ENCODE measurements at regions not wholly inside any gene's neighbourhood (a gene's known extent, or its start where the extent isn't known, plus 50 kb on each side); places are given as distances from the start of the nearest gene placed in this dataset.

- H3K27me3 ChIP-seq (ENCODE audit: control insufficient read depth, insufficient read depth, low read length) = peaks cover 6% of the 10 kb centered on the region
- H3K9me3 ChIP-seq (replicated peaks; ENCODE audit: control insufficient read depth, low read depth, low read length) = no peaks in the 10 kb centered on the region
- no peak overlapping the region for H3K27ac ChIP-seq (ENCODE audit: low read length)
- no peaks in the 10 kb centered on the region for H3K36me3 ChIP-seq (ENCODE audit: control insufficient read depth, insufficient read depth, low read length)
- H3K4me1 ChIP-seq (ENCODE audit: control insufficient read depth, insufficient read depth, low read length) = no peaks in the 10 kb centered on the region
- 56% methylated on average over 3 of the region's 6 CpGs for WGBS (ENCODE audit: insufficient coverage)
- DNase-seq = no peak
- H3K4me3 ChIP-seq (ENCODE audit: low read length) = no peak overlapping the region
Observed at GRCh38 chr1:30277911-30278310, 445.5 kb downstream of the MATN1 start.

- no peaks in the 10 kb centered on the region for H3K36me3 ChIP-seq (ENCODE audit: control insufficient read depth, insufficient read depth, low read length)
- H3K4me1 ChIP-seq (ENCODE audit: control insufficient read depth, insufficient read depth, low read length) = no peaks in the 10 kb centered on the region
- H3K4me3 ChIP-seq (ENCODE audit: low read length) = no peak overlapping the region
- H3K9me3 ChIP-seq (replicated peaks; ENCODE audit: control insufficient read depth, low read depth, low read length) = no peaks in the 10 kb centered on the region
- DNase-seq = no peak
- H3K27ac ChIP-seq (ENCODE audit: low read length) = no peak overlapping the region
- H3K27me3 ChIP-seq (ENCODE audit: control insufficient read depth, insufficient read depth, low read length) = peaks cover 6% of the 10 kb centered on the region
- 83% methylated on average over 1 of the region's 1 CpG for WGBS (ENCODE audit: insufficient coverage)
Observed at GRCh38 chr1:30277415-30277814, 446.0 kb downstream of the MATN1 start.

- Histone ChIP-seq H3K9me3 (replicated peaks; ENCODE audit: control insufficient read depth, low read depth, low read length) (no peaks in the 10 kb centered on the region), H3K4me1 (ENCODE audit: control insufficient read depth, insufficient read depth, low read length) (no peaks in the 10 kb centered on the region), H3K36me3 (ENCODE audit: control insufficient read depth, insufficient read depth, low read length) (no peaks in the 10 kb centered on the region), H3K27ac (ENCODE audit: low read length) (no peak overlapping the region), H3K4me3 (ENCODE audit: low read length) (no peak overlapping the region), H3K27me3 (ENCODE audit: control insufficient read depth, insufficient read depth, low read length) (peaks cover 6% of the 10 kb centered on the region)
- no peak for DNase-seq
- 59% methylated on average over 4 of the region's 15 CpGs for WGBS (ENCODE audit: insufficient coverage)
Observed at GRCh38 chr1:30275926-30276764, 447.2 kb downstream of the MATN1 start.

- no peaks in the 10 kb centered on the region for H3K9me3 ChIP-seq (replicated peaks; ENCODE audit: control insufficient read depth, low read depth, low read length)
- peaks cover 4% of the 10 kb centered on the region for H3K27me3 ChIP-seq (ENCODE audit: control insufficient read depth, insufficient read depth, low read length)
- WGBS (ENCODE audit: insufficient coverage) = 80% methylated on average over 3 of the region's 3 CpGs
Observed at GRCh38 chr1:30274976-30275621, 448.3 kb downstream of the MATN1 start.

GRCh38 chr1:30274173-30274970, 449.0 kb downstream of the MATN1 start:
- H3K27me3 ChIP-seq (ENCODE audit: control insufficient read depth, insufficient read depth, low read length) = peaks cover 7% of the 10 kb centered on the region
- DNase-seq = no peak
- 44% methylated on average over 2 of the region's 3 CpGs for WGBS (ENCODE audit: insufficient coverage)
- no peaks in the 10 kb centered on the region for H3K4me1 ChIP-seq (ENCODE audit: control insufficient read depth, insufficient read depth, low read length)
- no peaks in the 10 kb centered on the region for H3K36me3 ChIP-seq (ENCODE audit: control insufficient read depth, insufficient read depth, low read length)
- H3K9me3 ChIP-seq (replicated peaks; ENCODE audit: control insufficient read depth, low read depth, low read length) = no peaks in the 10 kb centered on the region
- H3K4me3 ChIP-seq (ENCODE audit: low read length) = no peak overlapping the region
- no peak overlapping the region for H3K27ac ChIP-seq (ENCODE audit: low read length)

More at GRCh38 chr1:30274976-30275621, 448.3 kb downstream of the MATN1 start:
- H3K27ac ChIP-seq (ENCODE audit: low read length) = no peak overlapping the region
- no peaks in the 10 kb centered on the region for H3K4me1 ChIP-seq (ENCODE audit: control insufficient read depth, insufficient read depth, low read length)
- H3K36me3 ChIP-seq (ENCODE audit: control insufficient read depth, insufficient read depth, low read length) = no peaks in the 10 kb centered on the region
- DNase-seq = no peak
- no peak overlapping the region for H3K4me3 ChIP-seq (ENCODE audit: low read length)

GRCh38 chr1:30273456-30273855, 449.9 kb downstream of the MATN1 start:
- Histone ChIP-seq H3K9me3 (replicated peaks; ENCODE audit: control insufficient read depth, low read depth, low read length) (no peaks in the 10 kb centered on the region), H3K4me3 (ENCODE audit: low read length) (no peak overlapping the region), H3K27ac (ENCODE audit: low read length) (no peak overlapping the region), H3K4me1 (ENCODE audit: control insufficient read depth, insufficient read depth, low read length) (no peaks in the 10 kb centered on the region), H3K27me3 (ENCODE audit: control insufficient read depth, insufficient read depth, low read length) (peaks cover 5% of the 10 kb centered on the region), H3K36me3 (ENCODE audit: control insufficient read depth, insufficient read depth, low read length) (no peaks in the 10 kb centered on the region)
- 86% methylated on average over 5 of the region's 5 CpGs for WGBS (ENCODE audit: insufficient coverage)
- no peak for DNase-seq

- no peaks in the 10 kb centered on the region for H3K4me1 ChIP-seq (ENCODE audit: control insufficient read depth, insufficient read depth, low read length)
- no peak overlapping the region for H3K4me3 ChIP-seq (ENCODE audit: low read length)
- 60% methylated on average over 1 of the region's 1 CpG for WGBS (ENCODE audit: insufficient coverage)
- H3K27me3 ChIP-seq (ENCODE audit: control insufficient read depth, insufficient read depth, low read length) = peaks cover 5% of the 10 kb centered on the region
- DNase-seq = no peak
- no peaks in the 10 kb centered on the region for H3K9me3 ChIP-seq (replicated peaks; ENCODE audit: control insufficient read depth, low read depth, low read length)
- H3K36me3 ChIP-seq (ENCODE audit: control insufficient read depth, insufficient read depth, low read length) = no peaks in the 10 kb centered on the region
- H3K27ac ChIP-seq (ENCODE audit: low read length) = no peak overlapping the region
Observed at GRCh38 chr1:30273021-30273325, 450.4 kb downstream of the MATN1 start.

GRCh38 chr1:30272277-30273020, 450.9 kb downstream of the MATN1 start:
- H3K27ac ChIP-seq (ENCODE audit: low read length) = no peak overlapping the region
- H3K4me1 ChIP-seq (ENCODE audit: control insufficient read depth, insufficient read depth, low read length) = no peaks in the 10 kb centered on the region
- DNase-seq = no peak
- H3K9me3 ChIP-seq (replicated peaks; ENCODE audit: control insufficient read depth, low read depth, low read length) = no peaks in the 10 kb centered on the region
- no peaks in the 10 kb centered on the region for H3K36me3 ChIP-seq (ENCODE audit: control insufficient read depth, insufficient read depth, low read length)
- H3K27me3 ChIP-seq (ENCODE audit: control insufficient read depth, insufficient read depth, low read length) = peaks cover 5% of the 10 kb centered on the region
- H3K4me3 ChIP-seq (ENCODE audit: low read length) = no peak overlapping the region
- WGBS (ENCODE audit: insufficient coverage) = 55% methylated on average over 4 of the region's 6 CpGs

- WGBS (ENCODE audit: insufficient coverage) = 78% methylated on average over 4 of the region's 10 CpGs
Observed at GRCh38 chr1:30271401-30272276, 451.7 kb downstream of the MATN1 start.

More at GRCh38 chr1:30271401-30272276, 451.7 kb downstream of the MATN1 start:
- Histone ChIP-seq H3K9me3 (replicated peaks; ENCODE audit: control insufficient read depth, low read depth, low read length) (no peaks in the 10 kb centered on the region), H3K4me1 (ENCODE audit: control insufficient read depth, insufficient read depth, low read length) (no peaks in the 10 kb centered on the region), H3K4me3 (ENCODE audit: low read length) (no peak overlapping the region), H3K36me3 (ENCODE audit: control insufficient read depth, insufficient read depth, low read length) (no peaks in the 10 kb centered on the region), H3K27ac (ENCODE audit: low read length) (no peak overlapping the region), H3K27me3 (ENCODE audit: control insufficient read depth, insufficient read depth, low read length) (peaks cover 2% of the 10 kb centered on the region)
- DNase-seq = no peak
